NCI-H510A treated with DMSO at 0.1 percent for 48 hours (cell line): ENCODE measurements at regions not wholly inside any gene's neighbourhood (a gene's known extent, or its start where the extent isn't known, plus 50 kb on each side); places are given as distances from the start of the nearest gene placed in this dataset.

Experiments
- DNase-seq: peaks from one replicate; lab custom pipeline; 2025; lab: John Stamatoyannopoulos, UW

DNA sequence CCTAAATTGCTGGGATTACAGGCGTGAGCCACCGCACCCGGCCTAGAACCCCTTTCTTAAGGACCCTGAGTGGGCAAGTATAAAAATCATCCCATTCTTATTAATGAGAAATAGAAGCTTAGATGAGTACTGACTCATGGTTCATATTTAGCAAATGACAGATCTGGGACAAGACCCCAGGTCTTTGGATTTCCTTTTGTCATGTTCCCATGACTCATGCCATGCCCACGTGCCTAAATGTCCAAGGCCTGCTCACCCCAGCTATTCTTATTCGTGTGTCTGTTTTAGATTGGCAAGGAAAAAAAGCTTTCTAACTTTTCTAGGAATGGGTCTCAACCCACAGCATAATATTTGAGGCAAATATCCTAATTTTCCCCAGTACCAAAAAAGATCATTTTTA is 57.7 kb upstream of the RPS23 start:
- no peak for DNase-seq

DNA sequence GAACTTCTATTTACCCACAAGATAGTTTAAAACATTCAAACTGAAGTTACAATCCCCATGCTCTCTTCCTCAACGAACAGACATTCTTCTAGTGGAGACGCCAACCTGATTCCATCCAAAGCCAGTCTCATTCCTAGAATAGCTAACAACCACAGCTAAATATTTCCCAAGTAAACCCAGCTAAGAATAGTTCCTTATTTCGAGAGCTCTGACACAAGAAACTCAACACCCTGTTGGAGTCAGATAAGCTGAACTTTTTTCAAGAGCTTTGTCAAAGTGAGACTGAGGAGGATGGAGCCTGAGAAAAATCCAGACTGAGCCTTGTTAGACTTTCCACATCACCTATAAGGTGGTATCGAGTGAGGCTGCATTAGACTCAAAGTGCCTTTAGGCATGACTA is 56.7 kb upstream of the RPS23 start:
- no peak for DNase-seq

GRCh38 chr5:82334085-82334692 is 56.0 kb upstream of the RPS23 start:
- no peak for DNase-seq

GRCh38 chr5:82332886-82333615 is 54.9 kb upstream of the RPS23 start:
- no peak for DNase-seq

GRCh38 chr5:82332064-82332855 is 54.1 kb upstream of the RPS23 start:
- DNase-seq = no peak

GRCh38 chr5:82331557-82331956 is 53.4 kb upstream of the RPS23 start:
- DNase-seq = no peak

DNA sequence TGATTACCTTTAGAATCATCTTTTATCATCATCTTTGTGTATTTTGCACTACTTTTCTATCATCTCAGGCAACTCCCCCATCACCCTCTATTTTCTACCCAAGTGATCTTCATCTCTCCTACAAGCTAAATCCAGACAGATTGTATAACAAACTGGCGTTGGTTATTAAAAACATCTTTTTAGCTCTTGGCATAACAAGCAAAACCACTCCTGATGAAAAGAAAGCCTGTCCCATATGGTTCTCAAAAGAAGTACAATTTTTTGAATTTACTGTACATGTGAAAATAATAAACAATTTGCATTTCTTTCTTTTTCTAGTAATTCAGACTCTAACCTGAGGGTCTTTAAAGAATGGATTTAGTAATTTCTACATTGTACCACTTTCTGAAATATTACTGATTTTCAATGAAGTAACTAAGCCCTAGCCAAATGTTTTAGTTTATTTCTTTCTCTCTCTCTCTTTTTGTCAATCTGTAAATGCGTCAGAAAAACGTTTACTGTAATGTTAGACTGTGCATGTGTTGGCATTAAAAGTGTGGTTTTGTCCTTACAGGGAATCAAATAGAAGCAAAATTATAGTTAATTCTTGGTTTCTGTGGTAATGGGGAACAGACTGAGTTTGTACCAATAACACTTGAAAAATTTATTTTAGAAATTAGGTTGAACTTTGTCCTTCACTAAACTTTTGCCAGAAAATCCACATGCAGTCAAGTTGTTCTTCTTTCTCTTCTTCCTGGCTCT is 52.5 kb upstream of the RPS23 start:
- no peak for DNase-seq

DNA sequence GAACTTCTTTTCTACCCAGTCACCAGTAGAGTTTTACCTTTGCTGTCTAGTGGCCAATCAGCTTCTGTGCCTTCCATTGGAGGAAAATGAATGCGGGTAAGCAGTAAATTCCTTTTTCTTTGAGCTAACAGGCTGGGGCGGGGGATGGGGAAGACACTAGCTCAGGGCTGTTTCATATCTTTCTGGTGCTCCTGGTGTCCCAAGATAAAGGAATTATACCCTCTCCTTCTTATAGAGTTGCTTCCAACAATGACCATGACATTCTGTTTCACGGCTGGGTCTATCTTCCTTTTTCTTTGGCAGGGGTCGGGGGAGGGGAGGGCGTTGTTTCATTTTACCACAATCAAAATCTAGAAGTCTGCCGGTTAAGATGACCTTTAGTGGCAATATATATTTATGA is 51.2 kb upstream of the RPS23 start:
- no peak for DNase-seq
